CD1c-positive myeloid dendritic cell (primary cell): ENCODE measurements at regions not wholly inside any gene's neighbourhood (a gene's known extent, or its start where the extent isn't known, plus 50 kb on each side); places are given as distances from the start of the nearest gene placed in this dataset.

Experiments
- DNase-seq: peaks from one replicate; pipeline ENCODE4 v3.0.0-alpha.2; 2016; ENCODE audit errors: extremely low spot score

- DNase-seq: no peak
Measured at GRCh38 chr9:89793124-89793495, 188.3 kb downstream of the GADD45G start.

DNA sequence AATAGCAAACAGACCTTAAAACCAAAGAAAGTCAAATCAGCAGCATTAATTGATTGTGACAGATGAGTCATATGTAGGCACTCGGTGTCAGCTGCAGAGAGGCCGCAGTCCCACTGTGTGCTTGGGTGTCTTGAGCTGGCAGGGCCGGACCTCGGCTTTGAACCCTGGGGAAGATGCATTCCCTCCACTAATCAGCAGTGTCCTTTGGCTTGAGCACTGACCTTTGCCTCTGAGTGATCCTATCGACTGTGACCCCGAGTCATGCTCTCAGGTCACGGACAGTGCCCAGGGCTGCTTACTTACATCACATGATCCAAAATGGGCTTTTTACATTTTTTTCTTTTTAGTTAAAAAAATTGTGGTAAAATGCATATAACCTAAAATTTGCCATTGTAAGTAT, 188.7 kb downstream of the GADD45G start:
- no peak for DNase-seq

GRCh38 chr9:89794918-89795317, 190.1 kb downstream of the GADD45G start:
- no peak for DNase-seq

DNA sequence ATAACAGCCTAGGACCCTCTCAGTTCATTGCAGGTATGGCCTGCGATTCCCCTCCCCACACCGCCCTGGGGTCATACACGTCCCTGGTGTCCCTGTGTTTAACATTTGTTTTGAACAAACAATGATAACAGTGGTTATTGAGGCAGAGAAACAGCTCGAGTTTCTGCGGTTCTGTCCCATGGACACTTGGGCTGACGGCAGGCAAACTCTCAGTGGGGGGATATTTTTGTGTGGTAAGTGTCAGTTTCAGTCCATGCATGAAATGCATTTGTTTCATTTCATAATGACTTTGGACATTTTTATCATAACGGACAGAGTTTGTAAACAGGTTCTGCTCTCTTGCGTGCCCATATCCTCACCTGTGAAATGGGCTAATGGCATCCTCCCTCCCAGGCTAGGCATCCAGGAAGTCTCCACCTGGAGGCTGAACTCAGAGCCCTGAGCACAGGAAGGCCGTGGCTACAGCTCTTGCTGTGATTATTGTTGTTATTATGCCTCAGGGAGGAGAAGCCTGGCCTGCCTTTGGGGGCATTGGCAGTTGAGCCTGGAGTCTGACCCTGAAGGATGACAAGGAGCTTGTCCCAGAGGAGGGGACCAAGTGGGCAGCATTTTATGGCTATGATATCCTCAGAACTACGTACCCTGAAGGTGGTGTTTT, 190.9 kb downstream of the GADD45G start:
- DNase-seq: no peak

DNA sequence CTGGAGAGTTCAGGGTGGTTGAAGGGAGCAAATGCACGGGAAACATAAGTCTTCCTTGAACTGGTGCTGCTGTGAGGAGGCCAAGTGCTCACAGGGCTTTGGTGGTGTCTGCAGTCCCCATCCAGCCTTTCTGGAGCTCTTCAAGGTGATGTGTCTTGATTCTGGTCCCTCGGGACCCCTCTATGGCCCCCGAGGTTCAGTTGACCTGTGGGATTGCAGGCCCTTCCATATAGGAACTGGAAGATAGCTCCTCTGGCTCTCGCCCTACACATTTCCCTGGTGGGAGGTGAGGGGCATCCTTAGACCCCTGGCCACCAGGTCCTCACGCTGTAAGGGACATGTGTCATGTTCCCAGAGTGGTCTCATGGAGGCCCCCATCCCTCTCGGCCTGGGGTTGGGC, 191.8 kb downstream of the GADD45G start:
- DNase-seq: no peak

- no peak for DNase-seq
Measured at GRCh38 chr9:89797255-89797654, 192.4 kb downstream of the GADD45G start.

GRCh38 chr9:89797937-89798455, 193.2 kb downstream of the GADD45G start:
- DNase-seq: no peak

DNA sequence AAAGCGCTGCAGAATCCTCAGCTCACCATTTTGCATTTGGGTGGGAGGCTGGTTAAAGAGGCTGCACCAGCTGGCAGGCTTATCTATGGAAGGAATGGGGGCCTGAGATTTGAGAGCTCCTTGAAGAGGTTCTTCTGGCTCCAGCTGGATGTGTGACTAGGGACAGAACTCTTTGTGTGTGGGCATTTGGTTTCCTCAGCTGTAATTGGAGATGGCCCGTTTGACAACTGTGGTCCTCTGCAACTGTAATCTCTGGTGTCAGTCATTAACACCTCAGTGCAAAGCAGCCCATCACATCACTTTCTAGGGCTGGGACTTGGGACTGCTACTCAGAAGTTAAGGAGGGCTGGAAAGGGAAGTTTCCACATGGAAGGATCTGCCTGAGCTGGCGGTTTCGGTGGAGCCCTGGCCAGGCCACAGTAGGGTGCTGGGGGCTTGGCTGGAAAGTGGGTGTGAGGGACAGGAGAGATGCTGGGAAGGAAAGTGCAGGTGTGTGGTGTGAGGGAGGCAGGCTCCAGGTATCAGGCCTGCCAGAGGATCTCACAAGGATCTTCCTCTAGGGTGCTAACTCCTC, 193.8 kb downstream of the GADD45G start:
- no peak for DNase-seq

DNA sequence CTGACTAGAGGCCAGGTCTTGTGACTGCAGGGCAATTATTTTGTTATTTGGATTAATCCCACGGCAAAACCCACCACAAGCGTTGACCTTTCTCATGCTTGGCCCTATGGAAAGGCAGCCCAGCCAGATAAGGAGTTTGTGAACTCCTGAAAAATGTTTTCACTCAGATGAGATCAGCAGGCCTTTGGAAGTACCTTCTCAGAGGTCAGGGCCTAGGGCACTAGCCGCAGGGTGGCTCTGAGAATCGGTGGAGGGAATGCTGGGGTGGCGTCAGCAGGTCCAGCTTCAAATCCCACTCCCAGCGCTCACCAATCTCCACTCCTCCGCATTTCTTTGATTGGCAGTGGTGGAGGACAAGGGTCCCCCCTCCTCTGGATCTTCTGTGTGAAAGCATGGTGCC, 194.4 kb downstream of the GADD45G start:
- no peak for DNase-seq

GRCh38 chr9:89799766-89800165, 195.0 kb downstream of the GADD45G start:
- no peak for DNase-seq

DNA sequence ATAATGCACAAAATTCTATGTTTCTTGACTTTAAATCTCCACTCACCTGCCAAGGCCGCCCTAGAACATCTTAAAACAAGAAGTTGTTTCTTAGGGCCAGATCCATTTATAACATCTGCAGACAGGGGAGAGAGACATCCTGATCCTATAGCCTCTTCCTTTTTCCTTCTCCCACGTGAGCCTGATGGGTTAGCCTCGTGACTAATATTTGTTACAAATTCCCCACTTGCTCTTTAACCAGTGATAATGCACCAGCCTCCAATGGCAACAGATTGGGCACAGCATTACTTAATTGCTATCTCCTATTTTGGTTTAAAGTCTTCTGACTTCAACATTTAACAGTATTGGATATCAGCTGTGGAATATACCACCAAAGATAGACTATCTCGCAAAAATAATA, 196.5 kb downstream of the GADD45G start:
- DNase-seq: no peak

DNA sequence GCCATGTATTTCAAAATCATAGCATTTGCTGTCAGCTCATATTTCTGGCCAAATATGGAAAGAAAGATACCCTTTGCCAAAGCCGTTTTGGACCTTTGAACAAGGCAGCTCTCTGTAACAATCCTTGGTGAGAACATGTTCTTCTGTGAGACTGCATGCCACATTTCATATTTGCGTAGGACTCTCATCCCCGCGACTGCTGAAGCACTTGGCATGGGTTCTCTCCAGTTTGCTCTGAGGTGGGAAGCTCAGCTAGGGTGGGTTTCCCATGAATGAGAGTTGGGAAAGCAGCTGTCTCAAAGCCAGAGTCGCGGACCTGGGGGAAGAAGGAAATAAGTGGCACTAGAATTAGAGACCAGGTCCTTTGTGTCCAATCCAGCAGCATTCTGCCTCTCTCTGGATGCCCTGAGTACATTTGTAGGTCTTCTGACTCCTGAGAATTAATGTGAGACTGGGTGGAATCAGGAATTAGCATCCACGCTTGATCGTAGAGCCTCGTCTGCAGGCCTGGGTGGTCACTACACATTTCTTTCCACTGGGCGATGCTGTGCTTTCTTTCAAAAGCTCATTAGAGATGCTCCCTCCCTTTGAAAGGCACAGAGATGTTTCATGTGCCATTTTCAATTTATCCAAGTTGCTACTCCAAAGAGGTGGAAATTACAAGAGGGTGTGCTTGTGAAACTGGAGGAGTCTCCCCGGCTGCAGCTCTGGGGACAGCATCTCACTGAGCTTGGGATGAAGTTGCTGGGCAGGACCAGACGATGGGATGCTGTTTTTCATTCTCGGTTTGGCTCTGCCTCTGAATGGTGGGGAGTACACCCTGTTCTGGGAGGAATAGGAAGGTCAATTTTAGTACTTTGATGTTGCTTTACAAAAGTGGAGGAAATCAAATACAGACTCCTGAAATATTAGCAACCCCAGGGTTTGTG, 197.2 kb downstream of the GADD45G start:
- DNase-seq: no peak

DNA sequence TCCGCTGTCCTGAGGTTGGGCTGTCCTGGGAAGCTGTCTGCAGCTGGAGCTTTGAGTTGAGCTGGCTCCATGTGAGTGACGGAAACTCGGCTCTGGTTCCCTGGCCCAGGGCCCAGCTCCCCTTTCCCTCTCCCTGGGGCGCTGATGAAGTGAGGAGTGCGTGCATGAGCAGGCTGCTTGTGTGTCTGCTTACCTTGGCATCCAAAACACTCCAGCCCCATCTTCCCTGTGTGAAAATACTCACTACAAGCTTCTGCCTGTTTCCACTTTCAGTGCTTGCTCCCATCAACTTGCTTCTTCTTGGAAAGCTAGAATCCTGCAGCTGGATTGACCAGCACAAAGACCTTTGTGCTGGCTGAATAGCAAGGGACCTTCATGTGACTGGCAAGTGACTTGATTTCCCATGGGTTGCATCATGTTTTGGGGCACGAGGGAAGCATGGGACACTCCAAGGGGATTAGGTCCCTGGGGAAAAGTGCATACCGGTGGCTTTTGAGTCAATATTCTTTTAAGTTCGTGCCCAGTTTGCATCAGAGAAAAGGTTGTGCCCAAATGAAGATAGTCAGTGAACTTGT, 198.1 kb downstream of the GADD45G start:
- DNase-seq: no peak

DNA sequence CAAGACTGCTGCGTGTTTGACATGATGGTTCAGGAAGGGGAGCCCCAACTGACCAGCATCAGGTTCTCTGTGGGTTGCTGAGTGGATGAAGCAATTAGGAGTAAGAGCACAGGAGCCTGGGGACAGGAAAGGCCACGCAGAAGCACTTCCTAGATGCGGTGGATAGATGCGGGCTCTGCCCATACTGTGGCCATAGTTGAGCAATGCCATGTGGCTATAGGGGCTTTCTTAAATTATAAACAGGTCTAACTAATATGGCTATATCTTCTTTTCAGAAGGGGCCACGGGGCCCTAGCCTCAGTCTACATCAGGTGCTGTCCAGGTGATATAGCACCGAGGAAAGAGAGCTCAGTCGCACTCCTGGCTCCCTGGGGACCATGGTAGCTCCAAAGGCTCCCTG, 198.6 kb downstream of the GADD45G start:
- DNase-seq: no peak

GRCh38 chr9:89804766-89805531, 200.1 kb downstream of the GADD45G start:
- DNase-seq: no peak

DNA sequence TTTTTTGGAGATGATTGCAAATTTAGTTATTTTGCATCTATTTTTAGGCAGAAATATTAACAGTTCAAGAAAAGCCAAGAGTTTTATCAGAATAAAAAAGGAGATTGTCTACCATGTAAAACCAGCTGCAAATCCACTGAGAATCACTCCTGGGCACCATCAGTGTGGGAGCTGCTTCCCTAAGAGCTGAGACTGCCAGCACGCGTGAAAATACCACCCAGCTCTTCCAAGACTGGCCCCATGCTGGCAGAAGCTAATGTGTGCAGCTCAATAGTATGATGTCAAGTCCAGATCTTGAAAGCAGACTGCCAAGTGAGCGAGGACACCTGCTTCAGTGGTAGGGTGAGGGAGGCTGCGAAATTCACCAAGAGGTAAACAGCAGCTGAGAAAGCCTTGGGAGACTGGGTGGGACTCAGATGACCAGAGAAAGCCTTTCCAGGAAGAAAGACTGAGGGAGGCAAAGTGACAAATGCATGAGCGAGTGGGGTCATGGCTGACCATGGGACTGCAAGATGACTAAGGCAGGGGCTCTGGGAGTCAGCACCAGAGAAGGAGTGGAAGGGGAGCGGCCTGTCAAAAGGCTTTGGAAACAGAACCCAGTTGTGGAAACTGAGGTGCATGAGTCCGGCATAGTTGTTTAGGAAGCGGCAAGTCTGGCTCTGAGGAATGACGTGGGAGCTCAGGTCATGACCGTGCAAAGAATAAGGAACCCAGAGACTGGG, 200.9 kb downstream of the GADD45G start:
- no peak for DNase-seq

GRCh38 chr9:89806371-89807100, 201.7 kb downstream of the GADD45G start:
- DNase-seq: no peak

- no peak for DNase-seq
Measured at GRCh38 chr9:89807101-89807395, 202.2 kb downstream of the GADD45G start.

DNA sequence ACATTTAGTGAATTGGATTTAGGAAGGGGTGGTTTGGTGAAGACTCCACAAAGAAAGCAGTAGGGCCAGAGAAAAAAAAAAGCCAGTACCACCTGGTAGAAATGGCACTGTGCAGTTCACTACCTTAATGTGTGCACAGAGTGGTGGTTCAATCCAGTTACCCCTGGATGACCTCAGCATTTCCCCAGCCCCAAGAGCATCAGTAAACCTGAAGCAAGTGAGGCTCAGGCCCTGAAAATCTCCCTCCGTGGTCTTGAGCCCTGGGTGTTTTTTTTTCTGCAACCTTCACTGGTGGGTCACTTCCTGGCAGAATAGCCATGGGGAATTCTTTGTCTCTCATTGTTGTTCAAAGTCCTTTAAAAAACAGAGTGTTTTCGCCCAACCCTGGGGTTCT, 202.9 kb downstream of the GADD45G start:
- no peak for DNase-seq

- no peak for DNase-seq
Measured at GRCh38 chr9:89808076-89808755, 203.4 kb downstream of the GADD45G start.
